ENCODE measurements at regions not wholly inside any gene's neighbourhood (a gene's known extent, or its start where the extent isn't known, plus 50 kb on each side); places are given as distances from the start of the nearest gene placed in this dataset.
"Not testable (repeated sequence)": the region's sequence is repeated elsewhere in the genome, so short reads cannot be mapped to it uniquely, and the experiment has no call there.

GRCh38 chr6:115601064-115601463, 459.6 kb downstream of the FRK start:
- H3K9me3 ChIP-seq (ENCODE audit: low read length): no peaks in the 10 kb centered on the region; the same call in 1 of the 2 replicates
- no peaks in the 10 kb centered on the region for H3K27me3 ChIP-seq (ENCODE audit: low read length)
- no peaks in the 10 kb centered on the region for H4K20me1 ChIP-seq (ENCODE audit: insufficient read depth, low read depth, low read length)
- H3K79me2 ChIP-seq (ENCODE audit: low read length): no peaks in the 10 kb centered on the region
- no peak overlapping the region for H3K4me2 ChIP-seq (ENCODE audit: low read depth, low read length, poor library complexity, severe bottlenecking)
- no peaks in the 10 kb centered on the region for H3K4me1 ChIP-seq (ENCODE audit: low read length)
- no peaks in the 10 kb centered on the region for H3K9me2 ChIP-seq (replicated peaks; ENCODE audit: insufficient read depth, low read length)
- H3K27ac ChIP-seq (ENCODE audit: low read length): no peak overlapping the region
- no peak overlapping the region for H3K4me3 ChIP-seq (ENCODE audit: low read length)
- no peak overlapping the region for H3K9ac ChIP-seq (ENCODE audit: low read length)
- no peak overlapping the region for H2AFZ ChIP-seq (ENCODE audit: low read length)
- DNase-seq: no peak
- no peaks in the 10 kb centered on the region for H3K36me3 ChIP-seq (ENCODE audit: insufficient read depth, low read length)

- Histone ChIP-seq H2AFZ (ENCODE audit: low read length) (no peak overlapping the region), H4K20me1 (ENCODE audit: insufficient read depth, low read depth, low read length) (no peaks in the 10 kb centered on the region), H3K79me2 (ENCODE audit: low read length) (no peaks in the 10 kb centered on the region), H3K27ac (ENCODE audit: low read length) (no peak overlapping the region), H3K9ac (ENCODE audit: low read length) (no peak overlapping the region), H3K9me3 (ENCODE audit: low read length) (no peaks in the 10 kb centered on the region; the same call in 1 of the 2 replicates), H3K4me2 (ENCODE audit: low read depth, low read length, poor library complexity, severe bottlenecking) (no peak overlapping the region), H3K4me1 (ENCODE audit: low read length) (no peaks in the 10 kb centered on the region), H3K36me3 (ENCODE audit: insufficient read depth, low read length) (no peaks in the 10 kb centered on the region), H3K27me3 (ENCODE audit: low read length) (no peaks in the 10 kb centered on the region), H3K9me2 (replicated peaks; ENCODE audit: insufficient read depth, low read length) (no peaks in the 10 kb centered on the region), H3K4me3 (ENCODE audit: low read length) (no peak overlapping the region)
- no peak for DNase-seq
Measured at GRCh38 chr6:115594891-115595290, 465.8 kb downstream of the FRK start.

GRCh38 chr6:115592025-115592424, 468.7 kb downstream of the FRK start:
- no peak overlapping the region for H3K27ac ChIP-seq (ENCODE audit: low read length)
- no peak overlapping the region for H2AFZ ChIP-seq (ENCODE audit: low read length)
- no peaks in the 10 kb centered on the region for H3K36me3 ChIP-seq (ENCODE audit: insufficient read depth, low read length)

GRCh38 chr6:115589072-115589471, 471.6 kb downstream of the FRK start:
- not testable (repeated sequence) for H3K9ac ChIP-seq (ENCODE audit: low read length)

More at GRCh38 chr6:115592025-115592424, 468.7 kb downstream of the FRK start:
- no peak for DNase-seq
- H3K27me3 ChIP-seq (ENCODE audit: low read length): no peaks in the 10 kb centered on the region
- no peaks in the 10 kb centered on the region for H3K4me1 ChIP-seq (ENCODE audit: low read length)
- no peaks in the 10 kb centered on the region for H3K9me2 ChIP-seq (replicated peaks; ENCODE audit: insufficient read depth, low read length)
- H3K79me2 ChIP-seq (ENCODE audit: low read length): no peaks in the 10 kb centered on the region
- H3K4me2 ChIP-seq (ENCODE audit: low read depth, low read length, poor library complexity, severe bottlenecking): no peak overlapping the region
- no peaks in the 10 kb centered on the region; the same call in 1 of the 2 replicates for H3K9me3 ChIP-seq (ENCODE audit: low read length)
- H3K4me3 ChIP-seq (ENCODE audit: low read length): no peak overlapping the region
- no peak overlapping the region for H3K9ac ChIP-seq (ENCODE audit: low read length)
- H4K20me1 ChIP-seq (ENCODE audit: insufficient read depth, low read depth, low read length): no peaks in the 10 kb centered on the region

GRCh38 chr6:115583290-115583689, 477.4 kb downstream of the FRK start:
- no peaks in the 10 kb centered on the region for H3K4me1 ChIP-seq (ENCODE audit: low read length)
- H3K4me3 ChIP-seq (ENCODE audit: low read length): no peak overlapping the region
- DNase-seq: no peak
- H3K79me2 ChIP-seq (ENCODE audit: low read length): no peaks in the 10 kb centered on the region
- H3K27ac ChIP-seq (ENCODE audit: low read length): no peak overlapping the region
- H3K27me3 ChIP-seq (ENCODE audit: low read length): no peaks in the 10 kb centered on the region
- H3K9me3 ChIP-seq (ENCODE audit: low read length): peaks cover 2% of the 10 kb centered on the region; the same call in 1 of the 2 replicates
- no peak overlapping the region for H3K4me2 ChIP-seq (ENCODE audit: low read depth, low read length, poor library complexity, severe bottlenecking)
- H4K20me1 ChIP-seq (ENCODE audit: insufficient read depth, low read depth, low read length): no peaks in the 10 kb centered on the region
- H3K36me3 ChIP-seq (ENCODE audit: insufficient read depth, low read length): no peaks in the 10 kb centered on the region
- H2AFZ ChIP-seq (ENCODE audit: low read length): no peak overlapping the region
- H3K9ac ChIP-seq (ENCODE audit: low read length): no peak overlapping the region
- H3K9me2 ChIP-seq (replicated peaks; ENCODE audit: insufficient read depth, low read length): 0 out of 2 replicates have a peak, but pooled peaks cover 3% of the 10 kb centered on the region

More at GRCh38 chr6:115589072-115589471, 471.6 kb downstream of the FRK start:
- H3K4me1 ChIP-seq (ENCODE audit: low read length); H3K79me2 ChIP-seq (ENCODE audit: low read length); H3K9me2 ChIP-seq (replicated peaks; ENCODE audit: insufficient read depth, low read length); H4K20me1 ChIP-seq (ENCODE audit: insufficient read depth, low read depth, low read length); H3K4me2 ChIP-seq (ENCODE audit: low read depth, low read length, poor library complexity, severe bottlenecking); H3K9me3 ChIP-seq (ENCODE audit: low read length); H3K27me3 ChIP-seq (ENCODE audit: low read length); DNase-seq; H2AFZ ChIP-seq (ENCODE audit: low read length); H3K36me3 ChIP-seq (ENCODE audit: insufficient read depth, low read length); H3K4me3 ChIP-seq (ENCODE audit: low read length); H3K27ac ChIP-seq (ENCODE audit: low read length): not testable (repeated sequence)

- H3K9me2 ChIP-seq (replicated peaks; ENCODE audit: insufficient read depth, low read length): 0 out of 2 replicates have a peak, but pooled peaks cover 3% of the 10 kb centered on the region
- DNase-seq: no peak
- H3K4me3 ChIP-seq (ENCODE audit: low read length): no peak overlapping the region
- peaks cover 6% of the 10 kb centered on the region; the same call in 1 of the 2 replicates for H3K9me3 ChIP-seq (ENCODE audit: low read length)
- H3K27ac ChIP-seq (ENCODE audit: low read length): no peak overlapping the region
- no peak overlapping the region for H3K9ac ChIP-seq (ENCODE audit: low read length)
- no peak overlapping the region for H3K4me2 ChIP-seq (ENCODE audit: low read depth, low read length, poor library complexity, severe bottlenecking)
- H3K27me3 ChIP-seq (ENCODE audit: low read length): no peaks in the 10 kb centered on the region
- H2AFZ ChIP-seq (ENCODE audit: low read length): no peak overlapping the region
- no peaks in the 10 kb centered on the region for H3K79me2 ChIP-seq (ENCODE audit: low read length)
- H3K36me3 ChIP-seq (ENCODE audit: insufficient read depth, low read length): no peaks in the 10 kb centered on the region
- H3K4me1 ChIP-seq (ENCODE audit: low read length): no peaks in the 10 kb centered on the region
- no peaks in the 10 kb centered on the region for H4K20me1 ChIP-seq (ENCODE audit: insufficient read depth, low read depth, low read length)
Measured at GRCh38 chr6:115582386-115582785, 478.3 kb downstream of the FRK start.

- not testable (repeated sequence) for H2AFZ ChIP-seq (ENCODE audit: low read length); H3K9ac ChIP-seq (ENCODE audit: low read length); DNase-seq; H3K79me2 ChIP-seq (ENCODE audit: low read length); H3K27me3 ChIP-seq (ENCODE audit: low read length); H3K4me2 ChIP-seq (ENCODE audit: low read depth, low read length, poor library complexity, severe bottlenecking); H3K4me1 ChIP-seq (ENCODE audit: low read length); H3K27ac ChIP-seq (ENCODE audit: low read length); H3K9me2 ChIP-seq (replicated peaks; ENCODE audit: insufficient read depth, low read length); H4K20me1 ChIP-seq (ENCODE audit: insufficient read depth, low read depth, low read length); H3K36me3 ChIP-seq (ENCODE audit: insufficient read depth, low read length); H3K4me3 ChIP-seq (ENCODE audit: low read length)
- peaks cover 10% of the 10 kb centered on the region; the same call in 1 of the 2 replicates for H3K9me3 ChIP-seq (ENCODE audit: low read length)
Measured at GRCh38 chr6:115579565-115579964, 481.1 kb downstream of the FRK start.

- no peak overlapping the region for H3K27ac ChIP-seq (ENCODE audit: low read length)
- no peaks in the 10 kb centered on the region for H3K4me1 ChIP-seq (ENCODE audit: low read length)
- no peak overlapping the region for H2AFZ ChIP-seq (ENCODE audit: low read length)
- no peaks in the 10 kb centered on the region for H3K36me3 ChIP-seq (ENCODE audit: insufficient read depth, low read length)
- H3K27me3 ChIP-seq (ENCODE audit: low read length): no peaks in the 10 kb centered on the region
- no peaks in the 10 kb centered on the region for H3K79me2 ChIP-seq (ENCODE audit: low read length)
- H4K20me1 ChIP-seq (ENCODE audit: insufficient read depth, low read depth, low read length): no peaks in the 10 kb centered on the region
- 0 out of 2 replicates have a peak, but pooled peaks cover 3% of the 10 kb centered on the region for H3K9me2 ChIP-seq (replicated peaks; ENCODE audit: insufficient read depth, low read length)
- H3K9me3 ChIP-seq (ENCODE audit: low read length): peaks cover 15% of the 10 kb centered on the region; the same call in 1 of the 2 replicates
- H3K4me2 ChIP-seq (ENCODE audit: low read depth, low read length, poor library complexity, severe bottlenecking): no peak overlapping the region
- H3K9ac ChIP-seq (ENCODE audit: low read length): no peak overlapping the region
- H3K4me3 ChIP-seq (ENCODE audit: low read length): no peak overlapping the region
- DNase-seq: no peak
Measured at GRCh38 chr6:115577270-115577669, 483.4 kb downstream of the FRK start.

Data from Karpas-422 (cell line).